ENCODE measurements at regions not wholly inside any gene's neighbourhood (a gene's known extent, or its start where the extent isn't known, plus 50 kb on each side); places are given as distances from the start of the nearest gene placed in this dataset.

DNA sequence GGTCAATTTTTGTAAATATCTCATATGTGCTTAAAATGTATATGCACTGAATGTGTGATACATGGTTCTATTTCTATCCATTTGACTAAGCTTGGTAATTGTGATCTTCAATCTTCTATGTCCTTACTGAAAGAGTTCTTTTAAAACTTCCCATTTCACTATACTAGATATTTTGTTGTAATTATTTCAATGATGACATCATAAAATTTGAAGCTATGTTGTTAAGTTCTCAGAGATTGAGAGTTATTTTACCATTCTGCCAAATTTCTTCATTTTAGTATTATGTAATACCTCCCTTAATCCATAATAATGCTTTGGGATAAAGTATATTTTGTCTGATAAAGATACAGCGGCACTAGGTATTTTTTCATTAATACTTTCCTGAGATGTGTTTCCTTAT, 1307.3 kb downstream of the RPA4 start:
- BruUV-seq (replicated peaks), result no TSS peak
- TF ChIP-seq, protein P1, sequence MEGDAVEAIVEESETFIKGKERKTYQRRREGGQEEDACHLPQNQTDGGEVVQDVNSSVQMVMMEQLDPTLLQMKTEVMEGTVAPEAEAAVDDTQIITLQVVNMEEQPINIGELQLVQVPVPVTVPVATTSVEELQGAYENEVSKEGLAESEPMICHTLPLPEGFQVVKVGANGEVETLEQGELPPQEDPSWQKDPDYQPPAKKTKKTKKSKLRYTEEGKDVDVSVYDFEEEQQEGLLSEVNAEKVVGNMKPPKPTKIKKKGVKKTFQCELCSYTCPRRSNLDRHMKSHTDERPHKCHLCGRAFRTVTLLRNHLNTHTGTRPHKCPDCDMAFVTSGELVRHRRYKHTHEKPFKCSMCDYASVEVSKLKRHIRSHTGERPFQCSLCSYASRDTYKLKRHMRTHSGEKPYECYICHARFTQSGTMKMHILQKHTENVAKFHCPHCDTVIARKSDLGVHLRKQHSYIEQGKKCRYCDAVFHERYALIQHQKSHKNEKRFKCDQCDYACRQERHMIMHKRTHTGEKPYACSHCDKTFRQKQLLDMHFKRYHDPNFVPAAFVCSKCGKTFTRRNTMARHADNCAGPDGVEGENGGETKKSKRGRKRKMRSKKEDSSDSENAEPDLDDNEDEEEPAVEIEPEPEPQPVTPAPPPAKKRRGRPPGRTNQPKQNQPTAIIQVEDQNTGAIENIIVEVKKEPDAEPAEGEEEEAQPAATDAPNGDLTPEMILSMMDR (IDR thresholded peaks at IDR 0.05), result no peak
- TF ChIP-seq POLR2AphosphoS5 (IDR thresholded peaks at IDR 0.05; ENCODE audit: low read depth, low read length), result no peak
- TF ChIP-seq SIN3A (IDR thresholded peaks at IDR 0.05; ENCODE audit: borderline replicate concordance, insufficient read depth, low read depth, low read length), result no peak
- no peak for TF ChIP-seq TCF7L2 (IDR thresholded peaks at IDR 0.05; ENCODE audit: low read depth, low read length)
- TF ChIP-seq REST (IDR thresholded peaks at IDR 0.05; ENCODE audit: insufficient read depth in 1 of 2, low read depth in 2 of 2, low read length in 1 of 2), result no peak
- H3K4me3 ChIP-seq (ENCODE audit: low read depth in 2 of 2, low read length in 2 of 2), result no peak overlapping the region
- H3K36me3 ChIP-seq (ENCODE audit: control insufficient read depth, insufficient read depth, low read length), result no peaks in the 10 kb centered on the region
- no peaks in the 10 kb centered on the region for H3K9me3 ChIP-seq (ENCODE audit: control insufficient read depth, insufficient read depth, low read depth, low read length)
- ATAC-seq (no peak), DNase-seq (ENCODE audit: low read depth, low spot score) (no peak)
- CTCF ChIA-PET, result no interaction called here
- H3K4me1 ChIP-seq (ENCODE audit: control insufficient read depth, insufficient read depth, low read length), result no peaks in the 10 kb centered on the region
- POLR2A ChIA-PET, result no interaction called here
- in situ Hi-C loops (cut with HindIII; ENCODE audit: low pct_unique_long_range_greater_than_20kb, low sequenced_read_pairs), result no loop called here
- intact Hi-C loops (cut with micrococcal nuclease; ENCODE audit: unreplicated experiment), result no loop called here
- no peak overlapping the region for H3K27ac ChIP-seq (ENCODE audit: low read length)
- no peaks in the 10 kb centered on the region for H3K27me3 ChIP-seq (ENCODE audit: control insufficient read depth, insufficient read depth, low read length)

- BruUV-seq (replicated peaks), result no TSS peak
- CTCF ChIA-PET, result no interaction called here
- ATAC-seq, result no peak
Observed at GRCh38 chrX:98194036-98194435, 1310.3 kb downstream of the RPA4 start.

More at GRCh38 chrX:98194036-98194435, 1310.3 kb downstream of the RPA4 start:
- DNase-seq (ENCODE audit: low read depth, low spot score), result no peak
- Histone ChIP-seq H3K27ac (ENCODE audit: low read length) (no peak overlapping the region), H3K27me3 (ENCODE audit: control insufficient read depth, insufficient read depth, low read length) (no peaks in the 10 kb centered on the region), H3K4me1 (ENCODE audit: control insufficient read depth, insufficient read depth, low read length) (no peaks in the 10 kb centered on the region), H3K36me3 (ENCODE audit: control insufficient read depth, insufficient read depth, low read length) (no peaks in the 10 kb centered on the region), H3K4me3 (ENCODE audit: low read depth in 2 of 2, low read length in 2 of 2) (no peak overlapping the region), H3K9me3 (ENCODE audit: control insufficient read depth, insufficient read depth, low read depth, low read length) (no peaks in the 10 kb centered on the region)
- intact Hi-C loops (cut with micrococcal nuclease; ENCODE audit: unreplicated experiment) (no loop called here), in situ Hi-C loops (cut with HindIII; ENCODE audit: low pct_unique_long_range_greater_than_20kb, low sequenced_read_pairs) (no loop called here)
- POLR2A ChIA-PET, result no interaction called here
- TF ChIP-seq, protein P1 (IDR thresholded peaks at IDR 0.05), result no peak
- no peak for TF ChIP-seq SIN3A (IDR thresholded peaks at IDR 0.05; ENCODE audit: borderline replicate concordance, insufficient read depth, low read depth, low read length)
- TF ChIP-seq REST (IDR thresholded peaks at IDR 0.05; ENCODE audit: insufficient read depth in 1 of 2, low read depth in 2 of 2, low read length in 1 of 2), result no peak
- no peak for TF ChIP-seq TCF7L2 (IDR thresholded peaks at IDR 0.05; ENCODE audit: low read depth, low read length)
- TF ChIP-seq POLR2AphosphoS5 (IDR thresholded peaks at IDR 0.05; ENCODE audit: low read depth, low read length), result no peak
